H1 (cell line): ENCODE measurements at regions not wholly inside any gene's neighbourhood (a gene's known extent, or its start where the extent isn't known, plus 50 kb on each side); places are given as distances from the start of the nearest gene placed in this dataset.

Experiments
- CTCF ChIA-PET: fragments of 300-600 bp; sonication (Branson Sonifier 250); formaldehyde crosslinking; loops from one replicate; lab custom pipeline; 2021; ENCODE audit not compliant: partially characterized antibody; lab: Charles Lee
- POLR2A ChIA-PET: fragments of 300-600 bp; sonication (Branson Sonifier 250); formaldehyde crosslinking; loops from one replicate; lab custom pipeline; 2021; ENCODE audit warnings: inconsistent platforms; ENCODE audit not compliant: partially characterized antibody; lab: Charles Lee
- DNase-seq, 2 experiments: peaks; one replicate each; pipeline versions ENCODE4 v3.0.0 to v3.0.0-alpha.2; 2010 to 2022; ENCODE audit warnings: low spot score in 2 of 2, low read depth in 1 of 2, mixed read lengths in 1 of 2
- FAIRE-seq: peaks from 2 replicates; lab custom pipeline; 2011; peaks lifted over from hg19 to GRCh38; lab: Jason Lieb, UNC
- H2AFZ ChIP-seq: 2 replicates; pipeline ENCODE4 v1.8.1; 2012; ENCODE audit warnings: low read length, inconsistent platforms
- H2AK5ac ChIP-seq: 2 replicates; pipeline ENCODE4 v1.6.1; 2013; ENCODE audit warnings: low read depth, low read length
- H2BK120ac ChIP-seq: replicated peaks from 2 replicates; pipeline ENCODE3; 2013; ENCODE audit warnings: low read depth, low read length, inconsistent platforms
- H2BK12ac ChIP-seq: 2 replicates; pipeline ENCODE4 v1.6.1; 2013; ENCODE audit warnings: low read depth, low read length
- H2BK15ac ChIP-seq: 2 replicates; pipeline ENCODE4 v1.6.1; 2013; ENCODE audit warnings: low read length
- H2BK20ac ChIP-seq: 2 replicates; pipeline ENCODE4 v1.6.1; 2013; ENCODE audit warnings: low read length
- H2BK5ac ChIP-seq: 2 replicates; pipeline ENCODE4 v1.6.1; 2013; ENCODE audit warnings: low read depth, low read length
- H3K14ac ChIP-seq: 2 replicates; pipeline ENCODE4 v1.6.1; 2013; ENCODE audit warnings: inconsistent platforms; ENCODE audit not compliant: insufficient read length
- H3K18ac ChIP-seq: 2 replicates; pipeline ENCODE4 v1.6.1; 2013; ENCODE audit warnings: low read length; ENCODE audit errors: extremely low read depth
- H3K23ac ChIP-seq: 2 replicates; pipeline ENCODE4 v1.6.1; 2013; ENCODE audit warnings: inconsistent platforms; ENCODE audit not compliant: insufficient read length
- H3K23me2 ChIP-seq: 2 replicates; pipeline ENCODE4 v1.6.1; 2013; ENCODE audit warnings: low read depth, low read length
- H3K27ac ChIP-seq: 2 replicates; pipeline ENCODE4 v1.6.1; 2011; ENCODE audit warnings: low read depth, low read length, inconsistent platforms
- H3K27me3 ChIP-seq, 4 experiments: replicated peaks in 1 of 4; 1 replicate in 1 of 4; 2 replicates in 3 of 4; pipeline versions ENCODE4 v1.6.1 to v1.8.1; 2011 to 2013; ENCODE audit warnings: low read length in 3 of 4, mild to moderate bottlenecking in 3 of 4, inconsistent platforms in 2 of 4, mixed read lengths in 2 of 4, moderate library complexity in 1 of 4; ENCODE audit not compliant: control insufficient read depth in 3 of 4, insufficient read depth in 3 of 4; ENCODE audit errors: extremely low read depth in 1 of 4
- H3K36me3 ChIP-seq, 4 experiments: 2 replicates each; pipeline versions ENCODE4 v1.6.1 to v1.8.1; 2011 to 2013; ENCODE audit warnings: mild to moderate bottlenecking in 4 of 4, low read length in 3 of 4, moderate library complexity in 2 of 4, control low read depth in 1 of 4, inconsistent platforms in 1 of 4; ENCODE audit not compliant: insufficient read depth in 4 of 4, control insufficient read depth in 2 of 4
- H3K4ac ChIP-seq: replicated peaks from 2 replicates; pipeline ENCODE3; 2013; ENCODE audit warnings: low read length, low read depth, mixed read lengths, inconsistent platforms; ENCODE audit not compliant: insufficient read length
- H3K4me1 ChIP-seq, 4 experiments: replicated peaks in 1 of 4; 1 replicate in 1 of 4; 2 replicates in 3 of 4; pipeline versions ENCODE4 v1.6.1 to v1.8.1; 2011 to 2013; ENCODE audit warnings: low read length in 3 of 4, inconsistent platforms in 2 of 4, mixed read lengths in 1 of 4; ENCODE audit not compliant: insufficient read depth in 4 of 4, control insufficient read depth in 3 of 4
- H3K4me2 ChIP-seq, 2 experiments: 2 replicates each; pipeline versions ENCODE4 v1.6.1 to v1.8.1; 2011 to 2013; ENCODE audit warnings: low read depth in 2 of 2, low read length in 2 of 2, control low read depth in 1 of 2, inconsistent platforms in 1 of 2, mild to moderate bottlenecking in 1 of 2; ENCODE audit not compliant: insufficient read depth in 1 of 2
- H3K4me3 ChIP-seq, 4 experiments: fragments of 200-600, 300-600 bp in 1 of 4; sonication (generic), shearing (Covaris generic), sonication (Bioruptor Twin) in 1 of 4; 2 replicates each; pipeline versions ENCODE4 v1.5.1 to v1.8.1; 2011 to 2016; ENCODE audit warnings: low read length in 4 of 4, low read depth in 3 of 4, control low read depth in 2 of 4, inconsistent platforms in 2 of 4, mild to moderate bottlenecking in 2 of 4, mixed read lengths in 1 of 4, moderate library complexity in 1 of 4; ENCODE audit not compliant: insufficient read depth in 2 of 4; ENCODE audit errors: extremely low read depth in 1 of 4
- H3K56ac ChIP-seq: replicated peaks from 2 replicates; pipeline ENCODE3; 2013; ENCODE audit warnings: low read depth, mild to moderate bottlenecking, mixed read lengths, low read length, inconsistent platforms; ENCODE audit not compliant: insufficient read length
- H3K79me1 ChIP-seq: 2 replicates; pipeline ENCODE4 v1.6.1; 2013; ENCODE audit warnings: low read depth, low read length, control low read depth
- H3K79me2 ChIP-seq, 2 experiments: 2 replicates each; pipeline versions ENCODE4 v1.6.1 to v1.8.1; 2012 to 2013; ENCODE audit warnings: low read length in 2 of 2, mild to moderate bottlenecking in 2 of 2, inconsistent platforms in 1 of 2; ENCODE audit not compliant: insufficient read depth in 2 of 2, control insufficient read depth in 1 of 2
- H3K9ac ChIP-seq, 4 experiments: replicated peaks in 1 of 4; 1 replicate in 1 of 4; 2 replicates in 3 of 4; pipeline versions ENCODE4 v1.6.1 to v1.8.1; 2011 to 2013; ENCODE audit warnings: low read depth in 3 of 4, low read length in 3 of 4, control low read depth in 2 of 4, mild to moderate bottlenecking in 2 of 4, moderate library complexity in 2 of 4, inconsistent platforms in 1 of 4; ENCODE audit errors: extremely low read depth in 1 of 4
- H3K9me3 ChIP-seq, 2 experiments: 2 replicates each; pipeline versions ENCODE4 v1.6.1 to v1.8.1; 2012 to 2013; ENCODE audit warnings: mild to moderate bottlenecking in 2 of 2, moderate library complexity in 2 of 2, control low read depth in 1 of 2, inconsistent platforms in 1 of 2, low read depth in 1 of 2, low read length in 1 of 2, mixed read lengths in 1 of 2; ENCODE audit not compliant: insufficient read depth in 2 of 2
- H4K20me1 ChIP-seq, 2 experiments: replicated peaks in 1 of 2; 2 replicates each; pipeline versions ENCODE3 to v1.8.1; 2011 to 2013; ENCODE audit warnings: inconsistent platforms in 2 of 2, low read length in 2 of 2, mild to moderate bottlenecking in 1 of 2; ENCODE audit not compliant: insufficient read depth in 2 of 2, control insufficient read depth in 1 of 2
- H4K5ac ChIP-seq: 2 replicates; pipeline ENCODE4 v1.6.1; 2013; ENCODE audit warnings: low read length, low read depth, mixed read lengths, inconsistent platforms; ENCODE audit not compliant: insufficient read length
- H4K8ac ChIP-seq: 2 replicates; pipeline ENCODE4 v1.8.0; 2013; ENCODE audit warnings: mild to moderate bottlenecking, moderate library complexity, low read length, inconsistent platforms; ENCODE audit not compliant: insufficient read depth; ENCODE audit errors: extremely low read depth
- H4K91ac ChIP-seq: replicated peaks from 2 replicates; pipeline ENCODE3; 2013; ENCODE audit warnings: low read length, mixed read lengths, inconsistent platforms; ENCODE audit not compliant: insufficient read length
- BCL11A ChIP-seq, 2 experiments: IDR thresholded peaks; one replicate each; pipeline ENCODE4 v1.6.1; 2011; ENCODE audit warnings: low read depth in 2 of 2, low read length in 2 of 2, mild to moderate bottlenecking in 2 of 2
- CREB1 ChIP-seq: IDR thresholded peaks from 2 replicates; pipeline ENCODE4 v1.6.1; 2012; ENCODE audit warnings: inconsistent platforms
- EZH2 ChIP-seq: fragments of 200-600 bp; sonication (generic); IDR thresholded peaks from 2 replicates; pipeline ENCODE4 v1.7.1; 2012; ENCODE audit warnings: low read depth, mild to moderate bottlenecking, moderate library complexity, low read length, inconsistent platforms; ENCODE audit not compliant: severe bottlenecking
- GTF2F1 ChIP-seq: IDR thresholded peaks from 2 replicates; pipeline ENCODE4 v1.6.1; 2012; ENCODE audit warnings: low read depth, low read length, improper control_type of control experiment, borderline replicate concordance
- JUN ChIP-seq: IDR thresholded peaks from 2 replicates; pipeline ENCODE4 v1.6.1; 2011; ENCODE audit warnings: low read depth, mild to moderate bottlenecking, improper control_type of control experiment, low read length
- JUND ChIP-seq: IDR thresholded peaks from 2 replicates; pipeline ENCODE4 v1.6.1; 2011; ENCODE audit warnings: mild to moderate bottlenecking, improper control_type of control experiment, low read length
- KDM4A ChIP-seq: IDR thresholded peaks from one replicate; pipeline ENCODE4 v1.7.1; 2012; ENCODE audit warnings: low read depth, mild to moderate bottlenecking, moderate library complexity, low read length, inconsistent platforms; ENCODE audit not compliant: severe bottlenecking
- PHF8 ChIP-seq: fragments of 200-600 bp; sonication (generic); conservative IDR thresholded peaks from 2 replicates; pipeline ENCODE4 v1.7.1; 2012; ENCODE audit warnings: low read depth, mild to moderate bottlenecking, inconsistent platforms, low read length, moderate library complexity
- SIX5 ChIP-seq: IDR thresholded peaks from 2 replicates; pipeline ENCODE4 v1.6.1; 2011; ENCODE audit warnings: mild to moderate bottlenecking, low read depth, low read length
- SP1 ChIP-seq: IDR thresholded peaks from 2 replicates; pipeline ENCODE4 v1.6.1; 2011; ENCODE audit warnings: low read depth, low read length
- WGBS, 2 experiments: shearing (Covaris generic) in 1 of 2; methylation state at CpG; one replicate each; pipeline versions ENCODE4 v1.1.6 to v1.1.7; 2013 to 2015; ENCODE audit warnings: low lambda C conversion rate in 2 of 2, mixed read lengths in 2 of 2, inconsistent platforms in 1 of 2, low coverage in 1 of 2, missing lambda C conversion rate in 1 of 2; ENCODE audit not compliant: insufficient replicate concordance in 2 of 2, insufficient coverage in 1 of 2, insufficient read length in 1 of 2; ENCODE audit errors: extremely low coverage in 1 of 2, missing lambda C conversion rate in 1 of 2; 5-methylcytosine and 5-hydroxymethylcytosine counted together
- TF ChIP-seq, protein P1 (sequence below): IDR thresholded peaks from 2 replicates; pipeline ENCODE4 v1.6.1; 2012; ENCODE audit warnings: low read length, inconsistent platforms

DNA sequence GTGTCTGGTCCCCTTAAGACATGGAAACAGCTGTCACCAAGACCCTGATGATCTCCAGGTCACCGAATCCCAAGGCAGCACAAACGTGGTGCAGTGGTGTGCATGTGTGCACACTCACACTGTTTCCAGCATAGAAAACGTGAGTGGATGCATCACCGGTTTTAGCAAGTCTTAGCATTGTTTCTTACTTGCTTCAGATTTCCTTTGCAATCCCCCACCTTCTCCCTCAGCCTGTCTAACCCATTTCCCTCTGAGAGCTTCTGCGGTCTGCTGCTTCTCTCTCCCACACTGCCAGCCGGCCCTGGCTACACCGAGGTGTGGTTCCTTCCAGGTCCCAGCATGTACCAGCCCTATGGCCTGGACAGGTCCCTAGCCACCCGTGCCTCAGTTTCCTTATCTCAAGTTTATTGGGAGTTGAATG is 343.4 kb upstream of the HS6ST1 start:
- H3K27ac ChIP-seq = no peak overlapping the region
- H4K20me1 ChIP-seq = no peaks in the 10 kb centered on the region
- H3K23ac ChIP-seq = no peak overlapping the region
- no peak overlapping the region for H4K8ac ChIP-seq
- H3K56ac ChIP-seq = no peak overlapping the region
- peak overlapping the region; percentile 82 for H4K91ac ChIP-seq
- no peak overlapping the region for H2AFZ ChIP-seq
- H2BK15ac ChIP-seq = no peak overlapping the region
- H3K23me2 ChIP-seq = no peaks in the 10 kb centered on the region; the same call in 1 of the 2 replicates
- no peaks in the 10 kb centered on the region for H3K79me1 ChIP-seq
- no peak overlapping the region for H2BK5ac ChIP-seq
- no peaks in the 10 kb centered on the region for H3K79me2 ChIP-seq
- H3K14ac ChIP-seq = no peak overlapping the region
- H3K9me3 ChIP-seq = no peaks in the 10 kb centered on the region
- no peak overlapping the region for H3K4me2 ChIP-seq
- no peak overlapping the region for H3K4me3 ChIP-seq
- peaks cover 0 to 5% (median 0%) of the 10 kb centered on the region in 4 experiments; a peak in 4 of 7 replicates for H3K4me1 ChIP-seq
- H2BK20ac ChIP-seq = no peak overlapping the region
- DNase-seq (no peak), FAIRE-seq (no peak)
- H3K27me3 ChIP-seq = no peaks in the 10 kb centered on the region; a peak in 1 of 7 replicates
- H3K18ac ChIP-seq = no peak overlapping the region
- no peak overlapping the region for H3K9ac ChIP-seq
- no peaks in the 10 kb centered on the region for H3K36me3 ChIP-seq
- no peak overlapping the region for H3K4ac ChIP-seq
- ChIA-PET CTCF (interaction anchor here (0.9 to 1.0 kb wide), 2 partner anchors 17 to 202 kb away, joined by 3 read pairs; no protein-coding TSS in a partner anchor), POLR2A (interaction anchor here (1.6 kb wide), 1 partner anchor 17 kb away, joined by 4 read pairs; no protein-coding TSS in a partner anchor)
- no peak overlapping the region for H2BK120ac ChIP-seq
- no peak overlapping the region for H4K5ac ChIP-seq
- WGBS, 2 experiments = 84% methylated on average over 8 of the region's 8 CpGs; no CpG with 5 or more reads in 1 of the 2 experiments
- peak overlapping the region; percentile 5; the same call in 1 of the 2 replicates for H2BK12ac ChIP-seq
- H2AK5ac ChIP-seq = no peak overlapping the region; the same call in 1 of the 2 replicates
- TF ChIP-seq BCL11A (IDR thresholded peaks at IDR 0.05; ENCODE audit: low read depth in 2 of 2, low read length in 2 of 2) (no peak), SP1 (no peak), SIX5 (no peak), EZH2 (no peak), CREB1 (no peak), PHF8 (no peak), GTF2F1 (no peak), JUN (no peak), JUND (no peak), KDM4A (no peak)
- TF ChIP-seq, protein P1, sequence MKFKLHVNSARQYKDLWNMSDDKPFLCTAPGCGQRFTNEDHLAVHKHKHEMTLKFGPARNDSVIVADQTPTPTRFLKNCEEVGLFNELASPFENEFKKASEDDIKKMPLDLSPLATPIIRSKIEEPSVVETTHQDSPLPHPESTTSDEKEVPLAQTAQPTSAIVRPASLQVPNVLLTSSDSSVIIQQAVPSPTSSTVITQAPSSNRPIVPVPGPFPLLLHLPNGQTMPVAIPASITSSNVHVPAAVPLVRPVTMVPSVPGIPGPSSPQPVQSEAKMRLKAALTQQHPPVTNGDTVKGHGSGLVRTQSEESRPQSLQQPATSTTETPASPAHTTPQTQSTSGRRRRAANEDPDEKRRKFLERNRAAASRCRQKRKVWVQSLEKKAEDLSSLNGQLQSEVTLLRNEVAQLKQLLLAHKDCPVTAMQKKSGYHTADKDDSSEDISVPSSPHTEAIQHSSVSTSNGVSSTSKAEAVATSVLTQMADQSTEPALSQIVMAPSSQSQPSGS = no peak
